Activated CD4-positive, CD25-positive, alpha-beta regulatory T cell treated with anti-CD3 and anti-CD28 coated beads, Interleukin-2, amount 50 U/mL, for 24 hours (primary cell): ENCODE measurements at regions not wholly inside any gene's neighbourhood (a gene's known extent, or its start where the extent isn't known, plus 50 kb on each side); places are given as distances from the start of the nearest gene placed in this dataset.
A peak's percentile ranks its signal among the peaks of the same experiment; 100 is the strongest.

Experiments used
- ATAC-seq, 2 donors: fragments of 150-1000 bp; cut with Tn5 transposase; one replicate each; pipeline ENCODE4 v1.10.0; 2021; ENCODE audit warnings: mild to moderate bottlenecking in 1 of 2, moderate library complexity in 1 of 2

- ATAC-seq = peak; percentile 27 to 45
Measured at GRCh38 chr10:46229144-46229563, 57.6 kb upstream of the ANTXRL start.

- no peak for ATAC-seq
Measured at GRCh38 chr10:46230615-46231014, 56.2 kb upstream of the ANTXRL start.

- ATAC-seq = no peak
Measured at GRCh38 chr10:46231087-46231486, 55.7 kb upstream of the ANTXRL start.

- ATAC-seq = no peak
Measured at GRCh38 chr10:46232084-46232483, 54.7 kb upstream of the ANTXRL start.

- no peak for ATAC-seq
Measured at GRCh38 chr10:46232666-46233065, 54.1 kb upstream of the ANTXRL start.

- no peak for ATAC-seq
Measured at GRCh38 chr10:46233181-46233580, 53.6 kb upstream of the ANTXRL start.

- no peak for ATAC-seq
Measured at GRCh38 chr10:46234026-46234425, 52.8 kb upstream of the ANTXRL start.

GRCh38 chr10:46234431-46235060 lies 52.3 kb upstream of the ANTXRL start:
- no peak for ATAC-seq

GRCh38 chr10:46235705-46236545 lies 50.9 kb upstream of the ANTXRL start:
- no peak for ATAC-seq

GRCh38 chr10:46236546-46236887 lies 50.3 kb upstream of the ANTXRL start:
- no peak for ATAC-seq

GRCh38 chr10:46236941-46237681 lies 49.7 kb upstream of the ANTXRL start:
- ATAC-seq = no peak
